ENCODE measurements at regions not wholly inside any gene's neighbourhood (a gene's known extent, or its start where the extent isn't known, plus 50 kb on each side); places are given as distances from the start of the nearest gene placed in this dataset.

GRCh38 chr7:83793558-83793957, 144.6 kb upstream of the SEMA3E start:
- Histone ChIP-seq H3K18ac (ENCODE audit: insufficient read length, low read depth, low read length) (no peak overlapping the region), H3K56ac (ENCODE audit: insufficient read length, low read depth, low read length) (no peak overlapping the region), H3K4me1 (ENCODE audit: insufficient read depth, low read length) (no peaks in the 10 kb centered on the region), H3K23ac (ENCODE audit: insufficient read length, low read depth, low read length) (no peak overlapping the region), H3T11ph (ENCODE audit: low read length) (no peak overlapping the region), H2AFZ (ENCODE audit: low read length) (no peak overlapping the region), H3K27ac (ENCODE audit: insufficient read length, low read depth, low read length) (no peak overlapping the region), H4K8ac (replicated peaks; ENCODE audit: insufficient read length, low read depth, low read length) (no peak overlapping the region), H3K14ac (ENCODE audit: insufficient read depth, low read length) (no peak overlapping the region), H2BK5ac (ENCODE audit: insufficient read length, low read length) (no peak overlapping the region), H3K27me3 (ENCODE audit: insufficient read depth, low read length) (no peaks in the 10 kb centered on the region), H4K5ac (ENCODE audit: insufficient read length, low read depth, low read length) (no peak overlapping the region), H2BK20ac (ENCODE audit: low read depth, low read length, poor library complexity, severe bottlenecking) (no peak overlapping the region), H3K23me2 (ENCODE audit: insufficient read length, low read depth, low read length, poor library complexity, severe bottlenecking) (no peaks in the 10 kb centered on the region), H2BK120ac (ENCODE audit: low read depth, low read length, poor library complexity, severe bottlenecking) (no peak overlapping the region), H4K20me1 (ENCODE audit: control insufficient read depth, insufficient read depth, insufficient read length) (no peaks in the 10 kb centered on the region), H2BK12ac (ENCODE audit: insufficient read length, low read depth, low read length) (no peak overlapping the region), H3K4ac (ENCODE audit: low read depth, low read length) (no peak overlapping the region), H3K4me2 (ENCODE audit: insufficient read depth, insufficient read length, low read length) (no peak overlapping the region), H2BK15ac (ENCODE audit: low read depth, low read length) (no peak overlapping the region), H3K9ac (ENCODE audit: extremely low read depth, insufficient read length, low read length) (no peak overlapping the region), H3K79me1 (ENCODE audit: insufficient read depth, low read depth, low read length, poor library complexity, severe bottlenecking) (no peaks in the 10 kb centered on the region), H4K91ac (ENCODE audit: insufficient read length, low read depth, low read length) (no peak overlapping the region), H3K9me3 (ENCODE audit: control insufficient read depth, low read depth, low read length) (no peaks in the 10 kb centered on the region), H2AK5ac (ENCODE audit: insufficient read length, low read length) (no peak overlapping the region), H3K79me2 (ENCODE audit: insufficient read depth, low read length) (no peaks in the 10 kb centered on the region)
- no peaks in the 10 kb centered on the region for H3K36me3 Mint-ChIP-seq (ENCODE audit: insufficient read depth in 1 of 3, low read depth in 3 of 3)
- whole genome bisulfite sequencing (ENCODE audit: extremely low coverage, insufficient read length, low lambda C conversion rate): no CpG with 5 or more reads among the region's 3 CpGs
- H3K9me3 Mint-ChIP-seq: no peaks in the 10 kb centered on the region
- no peaks in the 10 kb centered on the region for H3K27me3 Mint-ChIP-seq (ENCODE audit: low read depth)
- H3K27ac Mint-ChIP-seq: no peak overlapping the region
- H3K4me1 Mint-ChIP-seq: no peaks in the 10 kb centered on the region
- no peak overlapping the region for H3K4me3 Mint-ChIP-seq
- TF ChIP-seq CTCF (conservative IDR thresholded peaks at IDR 0.05): no peak
- no peak for DNase-seq

Data from H9 (cell line).